Adipocyte (in vitro differentiated cells): ENCODE measurements at regions not wholly inside any gene's neighbourhood (a gene's known extent, or its start where the extent isn't known, plus 50 kb on each side); places are given as distances from the start of the nearest gene placed in this dataset.
"Not testable (repeated sequence)": the region's sequence is repeated elsewhere in the genome, so short reads cannot be mapped to it uniquely, and the experiment has no call there.

Experiments used
- DNase-seq: peaks from one replicate; pipeline ENCODE4 v3.0.0-alpha.2; 2015; ENCODE audit warnings: low read depth
- H3K27me3 ChIP-seq: replicated peaks from 2 replicates; pipeline ENCODE4 v1.7.0; 2013; ENCODE audit warnings: mild to moderate bottlenecking, low read length, moderate library complexity; ENCODE audit not compliant: control insufficient read depth, insufficient read depth
- H3K36me3 ChIP-seq: 2 replicates; pipeline ENCODE4 v1.7.0; 2013; ENCODE audit warnings: low read length, mild to moderate bottlenecking, moderate library complexity; ENCODE audit not compliant: control insufficient read depth, insufficient read depth, severe bottlenecking
- H3K4me1 ChIP-seq: 2 replicates; pipeline ENCODE4 v1.7.0; 2013; ENCODE audit warnings: mild to moderate bottlenecking, low read length, moderate library complexity; ENCODE audit not compliant: control insufficient read depth, insufficient read depth
- H3K4me3 ChIP-seq: 2 replicates; pipeline ENCODE4 v1.7.0; 2013; ENCODE audit warnings: mild to moderate bottlenecking, low read length, moderate library complexity
- H3K9ac ChIP-seq: 2 replicates; pipeline ENCODE4 v1.7.0; 2013; ENCODE audit warnings: mild to moderate bottlenecking, low read length, moderate library complexity
- H3K9me3 ChIP-seq: 2 replicates; pipeline ENCODE4 v1.7.0; 2013; ENCODE audit warnings: mild to moderate bottlenecking, low read length, moderate library complexity; ENCODE audit not compliant: control insufficient read depth

- no peak for DNase-seq
- no peak overlapping the region for H3K4me3 ChIP-seq
- no peak overlapping the region for H3K9ac ChIP-seq
- no peaks in the 10 kb centered on the region for H3K36me3 ChIP-seq
- peaks cover 31% of the 10 kb centered on the region for H3K4me1 ChIP-seq
- H3K27me3 ChIP-seq, result no peaks in the 10 kb centered on the region
- H3K9me3 ChIP-seq, result no peaks in the 10 kb centered on the region
Observed at GRCh38 chr2:118430510-118431164, 342.4 kb downstream of the INSIG2 start.

- Histone ChIP-seq H3K4me3 (no peak overlapping the region), H3K27me3 (no peaks in the 10 kb centered on the region), H3K9ac (no peak overlapping the region), H3K4me1 (peaks cover 4% of the 10 kb centered on the region), H3K36me3 (no peaks in the 10 kb centered on the region), H3K9me3 (peaks cover 11% of the 10 kb centered on the region)
- no peak for DNase-seq
Observed at GRCh38 chr2:118425191-118425590, 336.9 kb downstream of the INSIG2 start.

GRCh38 chr2:118423776-118424175, 335.5 kb downstream of the INSIG2 start:
- peaks cover under 1% of the 10 kb centered on the region for H3K4me1 ChIP-seq
- no peaks in the 10 kb centered on the region for H3K36me3 ChIP-seq
- H3K27me3 ChIP-seq, result no peaks in the 10 kb centered on the region
- no peak for DNase-seq
- H3K9me3 ChIP-seq, result peaks cover 11% of the 10 kb centered on the region
- H3K4me3 ChIP-seq, result no peak overlapping the region
- H3K9ac ChIP-seq, result no peak overlapping the region

- no peaks in the 10 kb centered on the region for H3K36me3 ChIP-seq
- no peak for DNase-seq
- no peak overlapping the region for H3K4me3 ChIP-seq
- H3K9me3 ChIP-seq, result peaks cover 13% of the 10 kb centered on the region
- H3K9ac ChIP-seq, result no peak overlapping the region
- H3K27me3 ChIP-seq, result no peaks in the 10 kb centered on the region
- H3K4me1 ChIP-seq, result peaks cover 20% of the 10 kb centered on the region
Observed at GRCh38 chr2:118421648-118422047, 333.4 kb downstream of the INSIG2 start.

- H3K36me3 ChIP-seq, result no peaks in the 10 kb centered on the region
- H3K4me1 ChIP-seq, result peaks cover 22% of the 10 kb centered on the region
- H3K27me3 ChIP-seq, result no peaks in the 10 kb centered on the region
- H3K9ac ChIP-seq, result no peak overlapping the region
- peak overlapping the region; percentile 64 for H3K4me3 ChIP-seq
- peaks cover 13% of the 10 kb centered on the region for H3K9me3 ChIP-seq
- DNase-seq, result no peak
Observed at GRCh38 chr2:118417406-118418120, 329.3 kb downstream of the INSIG2 start.

- not testable (repeated sequence) for H3K9me3 ChIP-seq, H3K9ac ChIP-seq, H3K27me3 ChIP-seq, H3K36me3 ChIP-seq, DNase-seq, H3K4me3 ChIP-seq
- H3K4me1 ChIP-seq, result peaks cover 22% of the 10 kb centered on the region
Observed at GRCh38 chr2:118415186-118415585, 326.9 kb downstream of the INSIG2 start.

GRCh38 chr2:118403658-118404451, 315.6 kb downstream of the INSIG2 start:
- H3K4me3 ChIP-seq, result no peak overlapping the region
- H3K9ac ChIP-seq, result no peak overlapping the region
- no peaks in the 10 kb centered on the region for H3K4me1 ChIP-seq
- H3K36me3 ChIP-seq, result no peaks in the 10 kb centered on the region
- no peaks in the 10 kb centered on the region for H3K27me3 ChIP-seq
- H3K9me3 ChIP-seq, result peaks cover 21% of the 10 kb centered on the region
- no peak for DNase-seq

- no peak for DNase-seq
Observed at GRCh38 chr2:118388771-118389170, 300.5 kb downstream of the INSIG2 start.

GRCh38 chr2:118387509-118387908, 299.2 kb downstream of the INSIG2 start:
- no peaks in the 10 kb centered on the region for H3K36me3 ChIP-seq
- H3K9ac ChIP-seq, result peak overlapping the region; percentile 44
- H3K4me3 ChIP-seq, result no peak overlapping the region
- H3K27me3 ChIP-seq, result no peaks in the 10 kb centered on the region
- H3K4me1 ChIP-seq, result peaks cover 36% of the 10 kb centered on the region
- DNase-seq, result peak; percentile 9
- H3K9me3 ChIP-seq, result no peaks in the 10 kb centered on the region

More at GRCh38 chr2:118388771-118389170, 300.5 kb downstream of the INSIG2 start:
- Histone ChIP-seq H3K36me3 (no peaks in the 10 kb centered on the region), H3K9me3 (no peaks in the 10 kb centered on the region), H3K27me3 (no peaks in the 10 kb centered on the region), H3K4me1 (peaks cover 36% of the 10 kb centered on the region), H3K9ac (no peak overlapping the region), H3K4me3 (no peak overlapping the region)

GRCh38 chr2:118386641-118387302, 298.5 kb downstream of the INSIG2 start:
- H3K4me1 ChIP-seq, result peaks cover 36% of the 10 kb centered on the region
- no peaks in the 10 kb centered on the region for H3K27me3 ChIP-seq
- no peaks in the 10 kb centered on the region for H3K9me3 ChIP-seq
- no peaks in the 10 kb centered on the region for H3K36me3 ChIP-seq
- DNase-seq, result peak; percentile 3
- no peak overlapping the region for H3K4me3 ChIP-seq
- peak overlapping the region; percentile 44 for H3K9ac ChIP-seq
